NCI-H1930 (cell line): ENCODE measurements at regions not wholly inside any gene's neighbourhood (a gene's known extent, or its start where the extent isn't known, plus 50 kb on each side); places are given as distances from the start of the nearest gene placed in this dataset.
"Not testable (repeated sequence)": the region's sequence is repeated elsewhere in the genome, so short reads cannot be mapped to it uniquely, and the experiment has no call there.

Experiments used
- DNase-seq, 2 experiments: peaks; one replicate each; lab custom pipeline; 2025; lab: John Stamatoyannopoulos, UW

DNA sequence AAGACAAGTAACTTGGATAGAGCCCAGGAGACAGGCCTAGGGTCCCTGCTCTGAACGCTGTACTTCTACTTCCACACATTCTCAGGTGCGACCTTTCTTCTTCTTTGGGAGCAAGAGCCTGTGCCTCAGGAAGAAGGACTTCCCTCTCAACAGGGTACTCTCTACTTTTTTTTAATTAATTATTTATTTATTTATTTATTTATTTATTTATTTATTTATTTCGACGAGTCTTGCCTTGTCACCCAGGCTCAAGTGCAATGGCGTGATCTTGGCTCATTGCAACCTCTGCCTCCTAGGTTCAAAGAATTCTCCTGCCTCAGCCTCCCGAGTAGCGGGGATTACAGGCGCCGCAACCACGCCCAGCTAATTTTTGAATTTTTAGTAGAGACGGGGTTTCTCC is 361.6 kb downstream of the FAM72C start:
- DNase-seq = no peak

DNA sequence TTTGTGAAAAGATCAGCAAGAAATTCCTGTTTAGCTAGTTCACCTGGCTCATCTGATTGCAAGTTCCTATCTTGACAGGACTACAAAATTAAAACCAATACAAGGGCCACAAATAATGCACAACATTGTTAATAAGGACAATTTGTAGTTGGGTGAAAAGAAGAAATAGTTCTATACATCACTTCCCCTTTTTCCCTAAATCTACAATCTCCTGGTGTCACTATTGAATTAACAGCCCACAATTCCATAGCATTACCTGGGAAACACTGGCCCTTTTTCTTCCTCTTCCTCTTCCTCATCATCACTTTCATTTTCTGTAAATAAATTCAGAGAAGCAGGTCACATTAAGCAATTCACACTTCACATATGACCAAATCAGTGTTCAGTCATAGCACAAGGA is 366.9 kb downstream of the FAM72C start:
- DNase-seq = no peak

DNA sequence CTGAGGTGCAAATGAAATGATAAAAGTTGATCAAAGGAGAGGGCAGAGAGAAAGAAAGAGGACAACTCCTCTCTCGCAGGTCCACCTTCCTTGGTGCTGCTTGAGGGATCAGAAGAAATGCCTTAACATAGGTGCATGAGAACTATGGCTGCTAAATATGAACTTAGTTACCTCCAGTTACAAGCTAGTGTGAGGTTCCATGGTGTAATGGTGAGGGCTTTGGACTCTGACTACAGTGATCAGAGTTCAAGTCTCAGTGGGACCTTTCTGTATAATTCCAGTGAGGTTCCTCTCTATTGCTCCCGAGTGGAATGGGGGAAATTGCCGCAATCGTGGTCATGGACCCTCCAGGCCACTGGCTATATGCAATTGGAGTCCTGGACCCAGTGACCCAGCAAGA is 387.3 kb downstream of the FAM72C start:
- DNase-seq = no peak

DNA sequence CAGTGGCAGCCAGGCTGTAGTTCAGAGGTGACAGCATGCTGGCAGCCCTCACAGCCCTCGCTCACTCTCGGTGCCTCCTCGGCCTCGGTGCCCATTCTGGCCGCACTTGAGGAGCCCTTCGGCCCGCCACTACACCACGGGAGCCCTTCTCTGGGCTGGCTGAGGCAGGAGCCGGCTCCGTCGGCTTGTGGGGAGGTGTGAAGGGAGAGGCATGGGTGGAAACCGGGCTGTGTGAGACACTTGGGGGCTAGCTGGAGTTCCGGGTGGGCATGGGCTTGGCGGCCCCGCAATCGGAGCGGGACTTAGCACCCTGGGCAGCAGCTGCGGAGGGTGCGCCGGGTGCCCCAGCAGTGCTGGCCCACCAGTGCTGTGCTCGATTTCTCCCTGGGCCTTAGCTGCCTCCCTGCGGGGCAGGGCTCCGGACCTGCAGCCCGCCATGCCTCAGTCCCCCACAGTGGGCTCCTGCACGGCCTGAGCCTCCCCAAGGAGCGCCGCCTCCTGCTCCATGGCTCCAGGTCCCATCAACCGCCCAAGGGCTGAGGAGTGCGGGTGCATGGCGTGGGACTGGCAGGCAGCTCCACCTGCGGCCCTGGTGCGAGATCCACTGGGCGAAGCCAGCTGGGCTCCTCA is 396.8 kb downstream of the FAM72C start:
- DNase-seq = no peak

DNA sequence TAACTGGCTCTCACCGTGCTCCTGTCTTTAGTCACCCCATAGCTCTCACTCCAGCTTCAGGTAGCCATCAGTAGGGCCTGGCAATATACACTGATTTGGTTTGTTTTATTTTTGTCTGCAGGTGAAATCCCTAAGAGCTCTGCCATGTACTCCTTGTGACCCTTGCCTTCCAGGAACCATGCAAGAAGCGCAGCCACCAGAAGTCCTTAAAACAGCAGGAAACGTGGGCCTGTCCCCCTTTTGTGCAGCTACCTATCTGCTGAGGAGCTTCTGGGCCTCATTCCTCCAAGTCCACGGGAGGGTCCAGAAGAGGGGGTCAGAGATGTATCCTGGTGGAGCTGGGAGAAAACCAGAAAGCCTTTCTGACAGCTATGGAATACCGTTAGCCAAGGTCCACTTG is 399.1 kb downstream of the FAM72C start:
- DNase-seq = not testable (repeated sequence)

DNA sequence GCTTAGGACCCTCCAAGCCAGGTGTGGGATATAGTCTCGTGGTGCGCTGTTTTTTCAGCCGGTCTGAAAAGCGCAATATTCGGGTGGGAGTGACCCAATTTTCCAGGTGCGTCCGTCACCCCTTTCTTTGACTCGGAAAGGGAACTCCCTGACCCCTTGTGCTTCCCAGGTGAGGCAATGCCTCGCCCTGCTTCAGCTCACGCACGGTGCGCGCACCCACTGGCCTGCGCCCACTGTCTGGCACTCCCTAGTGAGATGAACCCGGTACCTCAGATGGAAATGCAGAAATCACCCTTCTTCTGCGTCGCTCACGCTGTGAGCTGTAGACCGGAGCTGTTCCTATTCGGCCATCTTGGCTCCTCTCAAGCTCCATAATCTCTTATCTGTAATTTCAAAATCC is 408.0 kb downstream of the FAM72C start:
- not testable (repeated sequence) for DNase-seq

DNA sequence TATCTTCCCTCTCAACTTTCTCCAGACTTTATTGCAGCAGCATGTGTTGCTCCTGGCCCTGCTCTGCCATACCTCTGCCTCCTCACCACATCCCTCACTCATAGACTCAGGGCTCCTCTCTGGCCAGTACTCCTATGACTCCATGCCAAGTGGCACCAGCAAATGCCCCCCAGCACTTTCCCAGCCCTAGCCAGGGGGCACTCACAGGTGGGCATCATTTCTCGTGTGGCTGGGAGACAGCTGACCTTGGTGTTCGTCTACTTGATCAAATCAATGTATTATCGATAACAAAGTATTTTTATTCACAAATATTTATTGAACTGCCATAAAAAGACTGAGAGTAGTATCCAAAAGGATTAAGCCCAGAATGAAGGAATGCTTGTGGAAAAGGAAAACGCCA is 418.2 kb downstream of the FAM72C start:
- no peak for DNase-seq

DNA sequence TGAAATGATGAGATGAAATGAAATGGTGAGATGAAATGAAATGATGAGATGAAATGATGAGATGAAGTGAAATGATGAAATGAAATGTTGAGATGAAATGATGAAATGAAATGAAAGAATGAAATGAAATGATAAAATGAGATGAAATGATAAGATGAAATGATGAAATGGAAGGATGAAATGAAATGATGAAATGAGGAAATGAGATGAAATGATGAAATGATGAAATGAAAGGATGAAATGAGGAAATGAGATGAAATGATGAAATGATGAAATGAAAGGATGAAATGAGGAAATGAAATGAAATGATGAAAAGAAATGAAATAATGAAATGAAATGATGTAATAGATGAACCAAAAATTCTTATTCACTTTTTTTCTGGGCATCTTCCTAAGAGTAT is 467.1 kb downstream of the FAM72C start:
- DNase-seq = not testable (repeated sequence)

DNA sequence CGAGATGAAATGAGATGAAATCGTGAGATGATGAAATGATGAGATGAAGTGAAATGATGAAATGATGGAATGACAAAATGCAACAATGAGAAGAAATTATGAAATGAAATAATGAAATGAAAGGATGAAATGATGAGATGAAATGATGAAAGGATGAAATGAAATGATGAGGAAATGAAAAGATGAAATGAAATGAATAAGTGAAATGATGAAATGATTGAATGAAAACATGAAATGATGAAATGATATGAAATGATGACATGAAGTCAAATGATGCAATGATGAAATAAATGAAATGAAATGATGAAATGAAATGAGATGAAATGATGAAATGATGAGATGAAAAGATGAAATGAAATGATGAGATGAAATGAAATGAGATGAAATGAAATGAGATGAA is 467.7 kb downstream of the FAM72C start:
- DNase-seq = not testable (repeated sequence)

DNA sequence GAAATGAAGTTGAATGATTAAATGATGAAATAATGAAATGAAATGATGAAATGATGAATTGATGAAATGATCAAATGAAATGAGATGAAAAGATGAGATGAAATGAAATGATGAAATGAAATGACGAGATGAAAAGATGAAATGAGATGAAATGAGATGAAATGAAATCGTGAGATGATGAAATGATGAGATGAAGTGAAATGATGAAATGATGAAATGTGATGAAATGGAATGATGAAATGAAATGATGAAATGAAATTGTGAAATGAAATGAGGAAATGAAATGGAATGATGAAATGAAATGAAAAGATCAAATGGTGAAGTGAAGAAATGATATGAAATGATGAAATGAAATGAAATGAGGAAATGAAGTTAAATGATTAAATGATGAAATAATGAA is 468.7 kb downstream of the FAM72C start:
- not testable (repeated sequence) for DNase-seq

DNA sequence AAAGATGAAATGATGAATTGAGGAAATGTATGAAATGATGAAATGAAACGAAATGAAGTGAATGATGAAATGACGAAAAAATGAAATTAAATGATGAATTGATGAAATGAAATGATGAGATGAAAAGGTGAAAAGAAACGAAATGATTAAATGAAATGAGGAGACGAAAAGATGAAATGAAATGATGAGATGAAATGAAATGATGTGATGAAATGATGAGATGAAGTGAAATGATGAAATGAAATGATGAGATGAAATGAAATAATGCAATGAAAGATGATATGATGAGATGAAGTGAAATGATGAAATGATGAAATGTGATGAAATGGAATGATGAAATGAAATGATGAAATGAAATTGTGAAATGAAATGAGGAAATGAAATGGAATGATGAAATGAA is 469.7 kb downstream of the FAM72C start:
- DNase-seq = not testable (repeated sequence)

DNA sequence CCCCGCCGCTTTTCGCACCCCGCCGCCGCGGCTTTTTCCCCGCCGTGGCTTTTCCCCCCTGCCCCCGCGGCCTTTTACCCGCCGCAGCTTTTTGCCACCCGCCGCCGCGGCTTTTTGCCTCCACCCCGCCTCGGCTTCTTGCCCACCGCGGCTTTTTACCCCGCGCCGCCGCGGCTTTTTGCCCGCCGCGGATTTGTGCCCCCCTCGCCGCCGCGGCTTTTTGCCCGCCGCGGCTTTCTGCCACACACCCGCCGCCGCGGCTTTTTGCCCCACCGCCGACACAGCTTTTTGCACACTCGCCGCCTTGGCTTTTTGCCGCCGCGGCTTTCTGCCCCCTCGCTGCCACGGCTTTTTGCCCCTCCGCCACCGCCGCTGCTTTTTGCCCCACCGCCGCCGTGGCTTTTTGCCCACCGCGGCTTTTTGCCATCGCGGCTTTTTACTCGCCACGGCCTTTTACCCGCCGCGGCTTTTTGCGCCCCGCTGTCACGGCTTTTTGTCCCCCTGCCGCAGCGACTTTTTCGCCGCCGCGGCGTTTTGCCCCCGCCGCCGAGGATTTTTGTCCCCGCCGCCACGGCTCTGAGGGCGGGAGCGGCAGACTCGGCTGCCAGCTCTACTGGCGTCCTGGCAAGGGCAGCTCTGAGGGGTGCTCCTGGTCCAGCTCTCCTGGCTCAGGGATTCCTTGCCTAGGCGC is 473.6 kb downstream of the FAM72C start:
- not testable (repeated sequence) for DNase-seq

DNA sequence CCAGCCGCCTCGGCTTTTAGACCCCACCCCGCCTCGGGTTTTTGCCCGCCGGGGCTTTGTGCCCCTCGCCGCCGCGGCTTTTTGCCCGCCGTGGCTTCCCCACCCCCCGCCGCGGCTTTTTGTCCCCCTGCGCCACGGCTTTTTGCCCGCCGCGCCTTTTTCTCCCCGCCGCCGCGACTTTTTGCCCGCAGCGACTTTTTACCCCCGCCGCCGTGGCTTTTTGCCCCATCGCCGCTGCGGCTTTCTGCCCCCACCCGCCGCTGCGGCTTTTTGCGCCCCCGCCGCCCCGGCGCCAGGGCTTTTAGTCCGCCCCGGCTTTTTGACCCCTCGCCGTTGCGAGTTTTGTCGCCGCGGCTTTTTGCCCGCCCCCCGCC is 474.4 kb downstream of the FAM72C start:
- DNase-seq = no peak

DNA sequence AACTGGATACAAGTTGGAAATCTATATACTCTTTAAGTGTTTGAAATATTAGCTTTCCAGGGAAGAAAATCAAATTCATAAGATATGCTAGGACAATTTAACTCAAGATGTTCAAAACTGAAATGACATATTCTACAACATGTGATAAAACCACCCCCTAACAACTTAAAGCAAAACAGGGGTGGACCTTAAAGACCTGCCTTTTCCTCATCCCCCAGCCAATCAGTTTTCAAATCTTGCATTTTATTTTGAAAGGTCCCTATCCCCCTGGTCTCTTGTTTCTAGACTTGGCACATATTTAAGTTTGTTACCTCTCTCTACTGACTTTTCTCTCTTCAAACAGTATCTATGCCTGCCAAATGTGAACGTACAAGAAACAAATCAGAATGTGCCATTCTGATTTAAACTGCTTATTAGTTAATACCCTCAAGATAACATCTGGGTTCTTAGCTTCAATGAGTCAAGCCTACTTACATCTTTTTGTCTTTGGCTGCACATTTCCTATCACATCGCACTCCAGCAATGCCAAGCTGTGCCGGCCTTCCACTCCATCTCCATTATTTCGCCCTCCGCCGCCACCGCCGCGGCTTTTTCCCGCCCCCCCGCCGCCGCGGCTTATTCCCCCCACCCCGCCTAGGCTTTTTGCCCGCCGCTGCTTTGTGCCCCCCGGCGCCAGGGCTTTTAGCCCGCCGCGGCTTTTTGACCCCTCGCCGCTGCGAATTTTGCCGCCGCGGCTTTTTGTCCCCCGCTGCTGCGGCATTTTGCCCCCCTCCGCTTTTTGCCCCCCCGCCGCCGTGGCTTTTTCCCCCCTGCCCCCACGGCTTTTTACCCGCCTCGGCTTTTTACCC is 475.0 kb downstream of the FAM72C start:
- DNase-seq = not testable (repeated sequence)
